ENCODE measurements at regions not wholly inside any gene's neighbourhood (a gene's known extent, or its start where the extent isn't known, plus 50 kb on each side); places are given as distances from the start of the nearest gene placed in this dataset.

- DNase-seq, result no peak
Measured at GRCh38 chr5:15256485-15256884, 243.5 kb upstream of the FBXL7 start.

DNA sequence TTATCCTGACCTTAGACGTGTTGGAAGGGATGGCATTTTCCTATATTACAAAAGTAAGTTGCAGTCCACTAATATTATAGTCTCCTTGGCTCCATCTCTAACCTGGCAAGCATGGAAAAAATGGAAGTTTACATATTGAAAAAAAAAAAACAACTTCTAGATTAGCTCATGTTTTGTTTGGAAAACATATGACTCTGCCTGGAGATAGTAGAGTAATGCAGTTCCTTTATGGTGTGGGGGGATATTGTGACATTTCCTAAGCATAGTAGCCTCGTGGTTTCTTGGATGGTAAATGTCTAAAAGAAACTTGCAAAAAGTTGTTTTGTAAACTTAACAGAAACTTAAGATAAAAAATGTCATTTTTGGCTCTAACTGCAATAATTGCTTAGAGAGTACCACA lies 244.4 kb upstream of the FBXL7 start:
- no peak for DNase-seq

DNA sequence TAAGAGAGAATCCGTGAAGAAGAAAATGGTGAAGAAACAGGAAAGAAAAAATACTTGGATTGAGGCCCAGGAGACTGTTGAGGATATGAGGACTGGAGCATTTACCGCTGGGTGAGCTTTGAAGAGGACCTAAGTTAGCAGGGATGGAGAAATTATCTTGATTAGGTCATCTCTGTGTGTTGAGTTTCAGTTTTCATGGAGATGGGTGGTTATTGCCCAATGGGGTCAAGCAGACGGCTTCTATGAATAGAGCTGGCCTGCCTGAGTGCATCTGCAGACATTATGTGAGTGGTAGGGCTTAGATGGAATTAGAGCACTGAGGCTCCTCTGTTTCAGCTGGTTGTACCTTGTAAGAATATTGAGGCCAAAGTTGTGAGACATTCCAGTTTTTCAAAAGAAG lies 245.4 kb upstream of the FBXL7 start:
- DNase-seq, result no peak

DNA sequence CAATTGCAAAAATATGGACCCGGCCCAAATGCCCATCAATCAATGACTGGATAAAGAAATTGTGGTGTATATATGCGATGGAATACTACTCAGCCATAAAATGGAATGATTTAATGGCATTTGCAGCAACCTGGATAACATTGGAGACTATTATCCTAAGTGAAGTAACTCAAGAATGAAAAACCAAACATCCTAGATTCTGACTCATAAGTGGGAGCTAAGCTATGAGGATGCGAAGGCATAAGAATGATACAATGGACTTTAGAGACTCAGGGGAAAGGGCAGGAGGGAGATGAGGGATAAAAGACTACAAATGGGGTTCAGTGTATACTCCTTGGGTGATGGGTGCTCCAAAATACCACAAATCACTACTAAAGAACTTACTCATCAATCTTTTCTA lies 247.6 kb upstream of the FBXL7 start:
- DNase-seq, result no peak

DNA sequence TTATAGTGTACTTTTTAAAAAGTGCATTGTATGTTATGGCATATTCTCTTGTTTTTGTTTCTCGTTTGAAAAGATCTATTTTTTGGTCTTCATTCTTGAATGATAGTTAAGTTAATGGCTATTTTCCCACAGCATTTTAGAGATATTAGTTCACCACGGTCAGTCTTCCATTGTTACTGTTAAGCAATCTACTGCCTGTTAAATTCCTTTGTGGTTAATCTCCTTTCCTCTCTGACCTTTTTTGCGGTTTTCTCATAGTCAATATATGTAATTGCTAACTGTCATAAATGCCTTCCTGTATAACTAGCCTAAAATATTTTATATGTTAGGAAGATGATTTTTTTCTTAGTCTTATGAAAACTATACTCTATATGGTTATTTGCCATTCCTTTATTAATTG lies 250.8 kb upstream of the FBXL7 start:
- peak; percentile 3 for DNase-seq

DNA sequence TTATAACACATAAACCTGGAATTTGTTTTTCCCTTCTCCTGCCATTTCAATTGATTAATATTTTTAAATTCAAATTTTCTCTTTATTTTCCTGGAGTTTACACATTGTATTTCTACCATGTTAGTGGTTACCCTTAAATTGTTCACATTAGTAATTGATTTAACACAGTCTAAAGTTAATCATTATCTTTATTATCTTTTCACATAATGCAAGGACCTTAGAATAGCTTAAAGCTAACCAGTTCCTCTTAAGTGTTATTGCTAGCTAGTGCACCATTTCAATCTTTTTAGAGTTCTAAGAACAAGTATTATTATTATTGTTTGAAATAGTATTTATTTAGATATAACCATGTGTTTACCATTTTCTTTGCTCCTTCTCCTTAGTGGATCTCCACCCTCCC lies 251.2 kb upstream of the FBXL7 start:
- DNase-seq, result no peak

GRCh38 chr5:15245913-15246312 lies 254.1 kb upstream of the FBXL7 start:
- DNase-seq, result no peak

- no peak for DNase-seq
Measured at GRCh38 chr5:15243301-15244020, 256.5 kb upstream of the FBXL7 start.

GRCh38 chr5:15241216-15241821 lies 258.7 kb upstream of the FBXL7 start:
- DNase-seq, result no peak

- no peak for DNase-seq
Measured at GRCh38 chr5:15238006-15238405, 262.0 kb upstream of the FBXL7 start.

DNA sequence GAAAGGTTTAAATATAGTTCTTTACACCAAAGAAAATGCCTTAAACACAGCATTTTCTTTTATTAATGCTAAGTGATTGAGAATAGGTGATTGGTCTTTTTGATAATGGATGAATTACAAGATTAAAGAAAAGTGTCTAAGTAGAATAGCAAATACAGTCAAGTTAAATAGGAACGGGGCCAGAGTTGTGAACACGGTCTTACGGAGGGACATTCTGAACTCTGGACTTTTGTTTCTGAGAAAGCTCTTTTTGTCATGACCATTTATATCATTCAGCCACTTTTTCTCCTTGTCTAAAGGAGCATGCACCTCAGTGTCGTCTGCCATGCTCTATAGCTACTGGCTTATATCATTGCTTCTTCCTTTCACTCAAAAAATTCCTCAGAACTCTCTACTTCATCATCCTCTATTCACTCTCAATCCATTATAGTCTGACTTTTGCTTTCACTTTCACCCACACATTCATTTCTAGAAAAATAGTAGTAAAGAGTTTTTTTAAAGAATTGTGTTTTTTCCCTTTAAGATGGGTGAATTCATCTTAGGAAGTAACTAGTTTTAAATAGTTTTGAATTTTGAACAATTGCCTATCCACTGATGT lies 263.0 kb upstream of the FBXL7 start:
- DNase-seq, result peak; percentile 49

DNA sequence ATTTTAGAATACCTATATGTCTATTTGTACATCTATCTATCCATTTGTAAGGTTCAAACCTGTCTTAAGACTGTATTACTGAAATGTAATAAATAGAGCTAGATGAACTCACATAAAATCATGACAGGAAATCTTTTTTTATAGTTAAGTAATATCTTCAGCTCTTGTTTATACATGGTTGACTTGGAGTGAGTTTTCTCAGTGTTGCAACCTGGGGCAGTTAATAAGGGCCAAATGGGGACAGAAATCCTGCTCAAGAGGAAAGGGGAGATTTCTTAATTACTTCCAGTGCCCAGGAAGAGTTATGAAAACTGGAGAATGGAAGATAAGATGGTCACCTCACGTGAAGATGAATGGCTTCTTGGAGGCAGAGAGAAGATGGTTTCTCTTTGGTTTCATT lies 265.1 kb upstream of the FBXL7 start:
- no peak for DNase-seq

DNA sequence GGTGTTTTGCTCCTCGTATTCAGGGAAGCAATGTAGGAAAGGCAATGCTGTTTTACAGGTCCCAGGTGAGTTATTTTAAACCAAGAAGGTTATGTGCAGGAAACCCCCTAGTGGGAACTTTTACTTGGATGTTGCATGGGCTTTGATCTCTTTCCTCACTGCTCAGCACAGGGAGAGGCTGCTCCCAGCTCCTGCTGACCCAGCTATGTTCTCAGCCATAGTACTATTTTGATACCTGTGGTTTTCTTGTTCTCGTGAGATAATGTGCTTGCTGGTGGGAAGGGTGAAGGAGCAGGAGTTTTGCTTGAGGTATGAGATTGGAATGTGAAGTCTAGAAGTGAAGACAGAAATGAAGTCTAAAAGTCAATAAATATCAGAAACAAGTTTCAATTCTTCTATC lies 265.6 kb upstream of the FBXL7 start:
- DNase-seq, result no peak

DNA sequence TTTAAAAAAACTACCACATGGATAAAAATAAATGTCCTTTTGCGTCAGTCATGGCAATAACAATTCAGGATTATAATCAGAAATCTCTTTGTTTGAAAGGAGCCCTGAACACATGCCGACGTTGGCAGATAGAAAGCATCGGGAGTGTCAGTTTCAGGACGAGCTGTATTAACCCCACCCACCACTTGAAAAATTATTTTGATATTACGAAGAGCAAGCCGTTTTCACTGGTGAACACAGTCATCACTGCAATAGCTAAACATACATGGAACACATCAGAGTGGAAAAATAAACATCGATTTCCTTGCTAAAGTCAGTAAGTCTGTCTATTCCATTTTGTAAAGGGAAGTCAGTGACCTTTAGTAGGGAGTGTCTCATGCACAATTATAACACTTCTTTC lies 266.4 kb upstream of the FBXL7 start:
- no peak for DNase-seq

DNA sequence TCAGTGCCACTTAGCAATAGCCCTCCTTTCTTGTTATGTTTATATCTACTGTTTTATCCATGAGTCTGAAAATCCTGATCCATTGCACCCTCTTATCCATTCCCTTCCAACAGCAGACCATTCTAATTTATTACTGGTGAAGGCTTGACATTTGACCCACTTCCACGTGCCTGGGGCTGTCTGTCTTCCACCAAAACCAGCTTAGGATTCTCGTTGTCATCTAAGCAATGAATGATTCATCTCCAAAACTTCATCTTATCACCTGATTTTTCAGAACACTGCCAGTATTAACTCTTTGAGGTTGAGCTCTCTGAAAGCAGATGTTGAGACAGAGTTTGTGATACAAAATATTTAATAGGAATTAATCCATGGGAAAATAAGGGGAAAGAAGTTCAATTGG lies 277.8 kb upstream of the FBXL7 start:
- no peak for DNase-seq

DNA sequence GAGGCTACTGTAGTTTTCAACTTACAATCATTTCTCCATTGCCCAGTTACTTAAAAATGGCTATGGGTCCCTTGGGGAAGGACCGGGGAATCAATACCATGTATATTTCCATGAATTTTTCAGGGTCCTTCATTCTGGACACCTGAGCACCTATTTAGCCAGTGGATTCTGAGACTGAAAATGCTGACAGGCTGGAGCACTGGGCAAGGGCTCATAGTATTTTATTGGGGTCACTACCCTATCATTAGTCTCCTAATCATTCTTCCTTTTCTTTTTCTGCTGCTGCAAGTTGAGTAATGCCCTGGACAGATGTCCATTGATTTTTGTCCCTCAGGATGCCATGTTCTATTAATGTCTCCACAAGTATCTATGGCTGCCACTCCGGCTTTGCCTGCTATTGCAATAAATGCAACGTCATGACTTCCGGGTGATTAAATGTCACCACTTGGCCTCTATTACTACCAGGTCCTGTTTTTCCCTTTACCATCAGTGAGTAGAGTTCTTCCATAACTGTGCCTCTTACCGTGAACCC lies 279.3 kb upstream of the FBXL7 start:
- DNase-seq, result no peak

- DNase-seq, result no peak
Measured at GRCh38 chr5:15215056-15215455, 284.9 kb upstream of the FBXL7 start.

GRCh38 chr5:15214010-15214409 lies 286.0 kb upstream of the FBXL7 start:
- DNase-seq, result no peak

- DNase-seq, result peak; percentile 18
Measured at GRCh38 chr5:15209053-15209762, 290.8 kb upstream of the FBXL7 start.

- no peak for DNase-seq
Measured at GRCh38 chr5:15206133-15206532, 293.8 kb upstream of the FBXL7 start.

DNA sequence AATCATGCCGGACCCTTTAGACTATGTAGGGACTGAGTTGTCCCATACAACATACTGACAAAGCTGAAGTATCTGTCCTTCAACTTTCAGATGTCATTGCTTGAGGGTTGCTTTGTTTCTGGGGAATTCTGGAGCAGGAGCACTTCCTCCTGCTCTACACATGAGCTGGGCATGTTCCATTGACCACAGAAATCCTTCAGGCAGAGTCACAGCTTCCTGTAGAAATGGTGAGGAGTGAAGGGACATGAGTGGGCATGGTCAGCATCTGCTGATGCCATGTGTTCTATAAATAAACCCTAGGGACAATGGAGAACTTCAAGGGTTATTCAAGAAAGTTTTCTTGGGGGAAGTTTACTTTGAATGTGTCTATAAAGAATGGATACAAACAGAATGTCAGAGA lies 296.6 kb upstream of the FBXL7 start:
- no peak for DNase-seq

DNA sequence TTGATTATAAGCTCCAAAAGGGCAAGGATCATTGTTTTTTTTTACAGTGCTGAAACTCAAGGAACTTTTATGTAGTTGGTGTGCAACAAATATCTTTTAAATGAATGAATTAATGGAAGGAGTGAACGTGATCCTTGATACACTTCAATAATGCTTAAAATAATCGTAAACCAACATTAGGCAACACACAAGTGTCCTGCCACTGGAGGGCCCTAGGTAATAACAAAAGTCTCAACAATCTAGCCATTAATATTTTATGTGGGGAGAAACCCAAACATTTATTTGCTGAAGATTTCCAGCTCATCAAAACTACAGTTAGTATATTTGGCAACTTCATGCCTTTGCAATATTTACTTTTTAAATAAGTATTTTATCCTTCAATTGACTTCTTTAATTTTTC lies 309.0 kb upstream of the FBXL7 start:
- DNase-seq, result no peak

DNA sequence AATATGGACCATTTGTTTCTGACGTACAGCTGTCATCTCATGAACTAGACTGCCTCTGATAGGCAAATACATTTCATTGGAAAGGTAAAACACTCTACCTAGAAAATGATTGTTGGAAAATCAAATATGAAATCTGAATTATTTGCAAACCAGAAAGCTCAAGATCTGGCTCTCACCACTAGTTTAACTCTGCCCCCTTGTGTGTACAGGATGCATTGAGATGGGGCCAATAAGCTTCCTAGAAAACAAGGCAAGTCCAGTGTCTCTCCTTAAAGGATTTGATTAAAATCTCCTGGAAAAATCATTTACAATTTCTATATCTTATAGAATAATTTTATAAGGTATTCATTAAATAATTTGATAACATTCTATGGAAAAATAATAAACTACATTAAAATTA lies 311.9 kb upstream of the ANKH start:
- no peak for DNase-seq

DNA sequence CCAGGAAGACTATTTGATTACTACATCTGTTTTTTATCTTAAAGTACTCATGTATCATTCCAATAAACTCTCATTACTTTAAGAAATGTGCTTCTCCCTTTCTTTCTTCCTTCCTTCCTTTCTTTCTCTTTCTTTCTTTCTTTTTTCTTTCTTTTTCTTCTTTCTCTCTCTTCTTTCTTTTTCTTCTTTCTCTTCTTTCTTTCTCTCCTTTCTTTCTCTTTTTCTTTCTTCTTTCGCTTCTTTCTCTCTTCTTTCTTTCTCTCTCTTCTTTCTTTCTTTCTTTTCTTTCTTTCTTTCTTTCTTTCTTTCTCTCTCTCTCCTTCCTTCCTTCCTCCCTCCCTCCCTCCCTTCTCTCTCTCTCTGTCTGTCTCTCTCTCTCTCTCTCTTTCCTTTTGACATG lies 298.6 kb upstream of the ANKH start:
- no peak for DNase-seq
